ENCODE measurements at regions not wholly inside any gene's neighbourhood (a gene's known extent, or its start where the extent isn't known, plus 50 kb on each side); places are given as distances from the start of the nearest gene placed in this dataset.

DNA sequence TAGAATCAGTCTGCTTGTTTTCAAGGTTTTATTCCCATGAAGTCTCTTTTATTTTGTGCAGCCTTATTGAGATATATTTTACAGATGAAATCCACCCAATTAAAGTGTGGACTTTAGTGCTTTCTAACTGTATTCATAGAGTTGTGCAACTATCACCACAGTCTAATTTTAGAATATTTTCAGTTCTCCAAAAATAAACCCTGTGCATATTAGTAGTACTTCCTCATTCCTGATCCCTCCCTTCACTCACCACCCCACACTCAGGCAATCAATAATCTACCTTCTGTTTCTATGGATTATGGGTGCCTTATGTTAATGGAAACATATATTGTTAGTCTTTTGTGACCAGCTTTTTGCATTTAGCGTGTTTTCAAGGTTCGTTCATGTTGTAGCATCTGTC is 185.7 kb upstream of the TMEM72 start (continued):
- TF ChIP-seq NR1H2 (CRISPR knock-in tag; IDR thresholded peaks at IDR 0.05) (no peak), ELF2 (CRISPR knock-in tag; IDR thresholded peaks at IDR 0.05) (no peak), MEF2D (tag; conservative IDR thresholded peaks at IDR 0.05; ENCODE audit: low read depth) (peak; percentile 92), HOMEZ (CRISPR knock-in tag; IDR thresholded peaks at IDR 0.05) (no peak), ILF3 (IDR thresholded peaks at IDR 0.05; ENCODE audit: borderline replicate concordance) (no peak), ZNF696 (CRISPR knock-in tag; conservative IDR thresholded peaks at IDR 0.05) (no peak), CEBPB (tag; IDR thresholded peaks at IDR 0.05) (peak; percentile 62), CUX1 (CRISPR knock-in tag; IDR thresholded peaks at IDR 0.05) (no peak), FOXA1 (IDR thresholded peaks at IDR 0.05; ENCODE audit: borderline replicate concordance) (no peak), RBM15 (IDR thresholded peaks at IDR 0.05; ENCODE audit: insufficient read depth, low read length) (no peak), ADNP (tag; IDR thresholded peaks at IDR 0.05) (no peak), CHCHD3 (CRISPR knock-in tag; IDR thresholded peaks at IDR 0.05) (no peak), CEBPG (CRISPR knock-in tag; IDR thresholded peaks at IDR 0.05) (no peak), CEBPG (tag; conservative IDR thresholded peaks at IDR 0.05 in 1 of 2, IDR thresholded peaks at IDR 0.05 in 1 of 2) (0 out of 4 replicates have a peak, but pooled peaks of 1 of the 2 experiments have one; percentile 22)

Measured in K562 (cell line).